Gastrocnemius medialis (tissue), 4 donors: ENCODE measurements at regions not wholly inside any gene's neighbourhood (a gene's known extent, or its start where the extent isn't known, plus 50 kb on each side); places are given as distances from the start of the nearest gene placed in this dataset.

Experiments
- CTCF ChIP-seq, 5 experiments: fragments of 450-650 bp in 3 of 5; fragments of 200-600 bp in 2 of 5; sonication (generic) in 2 of 5; IDR thresholded peaks in 4 of 5; conservative IDR thresholded peaks in 1 of 5; 1 replicate in 4 of 5; 2 replicates in 1 of 5; pipeline ENCODE4 v1.5.1; 2016 to 2019; ENCODE audit warnings: antibody characterized with exemption in 5 of 5, mild to moderate bottlenecking in 3 of 5, moderate library complexity in 3 of 5
- POLR2A ChIP-seq, 2 donors: fragments of 450-650 bp; IDR thresholded peaks; one replicate each; pipeline ENCODE4 v1.6.1; 2017; ENCODE audit warnings: antibody characterized with exemption in 2 of 2, mild to moderate bottlenecking in 2 of 2, moderate library complexity in 2 of 2

- TF ChIP-seq POLR2A (IDR thresholded peaks at IDR 0.05) (no peak), CTCF (IDR thresholded peaks at IDR 0.05 in 4 of 5, conservative IDR thresholded peaks at IDR 0.05 in 1 of 5) (no peak)
Measured at GRCh38 chr12:60437297-60437696, 841.5 kb downstream of the SLC16A7 start.
